ENCODE measurements at regions not wholly inside any gene's neighbourhood (a gene's known extent, or its start where the extent isn't known, plus 50 kb on each side); places are given as distances from the start of the nearest gene placed in this dataset.

DNA sequence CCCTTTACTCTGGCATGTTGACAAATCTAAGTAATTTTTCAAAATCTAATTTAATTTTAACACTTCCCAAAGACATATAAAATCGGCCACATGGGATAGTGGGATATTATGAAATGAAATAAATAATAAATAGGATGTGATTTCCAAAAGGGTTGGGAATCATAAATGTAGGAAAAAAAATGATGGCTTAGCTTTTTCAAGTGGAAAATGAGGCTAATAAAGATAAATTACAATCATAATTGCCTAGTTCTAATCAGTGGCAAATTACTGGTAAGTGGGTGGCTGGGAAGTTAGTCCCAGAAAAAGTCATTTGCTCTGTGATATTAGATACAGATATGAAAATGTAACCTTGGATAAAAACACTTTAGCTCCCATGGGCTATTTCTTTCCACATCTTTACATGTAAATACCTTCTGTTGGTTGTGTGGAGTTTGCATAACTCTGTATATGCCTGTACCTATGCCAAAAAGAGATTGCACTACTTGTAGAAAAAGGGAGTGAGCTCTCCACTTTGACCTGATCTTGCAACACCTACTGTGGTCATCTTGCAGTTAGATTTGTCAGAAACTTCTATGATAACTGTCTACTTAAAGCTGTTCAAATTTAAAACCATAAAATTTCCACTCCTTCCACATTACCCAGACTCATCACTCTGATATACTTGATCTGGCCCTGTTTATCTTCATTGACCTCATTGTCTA, 284.6 kb upstream of the KAZN start:
- H4K20me1 ChIP-seq (ENCODE audit: low read length) = no peaks in the 10 kb centered on the region
- H3K4me2 ChIP-seq (ENCODE audit: low read length) = no peak overlapping the region
- no peaks in the 10 kb centered on the region for H3K9me2 ChIP-seq (replicated peaks; ENCODE audit: low read length)
- no peaks in the 10 kb centered on the region for H3F3A ChIP-seq (ENCODE audit: low read length, unreplicated experiment)
- BruUV-seq (replicated peaks) = no TSS peak
- no peak overlapping the region for H3K4me3 ChIP-seq (ENCODE audit: low read length)
- H3K27me3 ChIP-seq (ENCODE audit: low read length) = no peaks in the 10 kb centered on the region
- no peak for DNase-seq
- ChIA-PET POLR2A (ENCODE audit: unreplicated experiment) (no interaction called here), CTCF (no interaction called here)
- intact Hi-C loops (cut with micrococcal nuclease) = no loop called here
- no peak for ATAC-seq
- TF ChIP-seq EZH2phosphoT487 (IDR thresholded peaks at IDR 0.05; ENCODE audit: borderline replicate concordance, low read length) (no peak), EZH2 (IDR thresholded peaks at IDR 0.05; ENCODE audit: low read length, unreplicated experiment) (no peak)
- TF ChIP-seq, protein P1, sequence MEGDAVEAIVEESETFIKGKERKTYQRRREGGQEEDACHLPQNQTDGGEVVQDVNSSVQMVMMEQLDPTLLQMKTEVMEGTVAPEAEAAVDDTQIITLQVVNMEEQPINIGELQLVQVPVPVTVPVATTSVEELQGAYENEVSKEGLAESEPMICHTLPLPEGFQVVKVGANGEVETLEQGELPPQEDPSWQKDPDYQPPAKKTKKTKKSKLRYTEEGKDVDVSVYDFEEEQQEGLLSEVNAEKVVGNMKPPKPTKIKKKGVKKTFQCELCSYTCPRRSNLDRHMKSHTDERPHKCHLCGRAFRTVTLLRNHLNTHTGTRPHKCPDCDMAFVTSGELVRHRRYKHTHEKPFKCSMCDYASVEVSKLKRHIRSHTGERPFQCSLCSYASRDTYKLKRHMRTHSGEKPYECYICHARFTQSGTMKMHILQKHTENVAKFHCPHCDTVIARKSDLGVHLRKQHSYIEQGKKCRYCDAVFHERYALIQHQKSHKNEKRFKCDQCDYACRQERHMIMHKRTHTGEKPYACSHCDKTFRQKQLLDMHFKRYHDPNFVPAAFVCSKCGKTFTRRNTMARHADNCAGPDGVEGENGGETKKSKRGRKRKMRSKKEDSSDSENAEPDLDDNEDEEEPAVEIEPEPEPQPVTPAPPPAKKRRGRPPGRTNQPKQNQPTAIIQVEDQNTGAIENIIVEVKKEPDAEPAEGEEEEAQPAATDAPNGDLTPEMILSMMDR (conservative IDR thresholded peaks at IDR 0.05; ENCODE audit: low read depth, low read length) = no peak
- no peak overlapping the region for H3K27ac ChIP-seq (ENCODE audit: low read length)
- H3K79me2 ChIP-seq (ENCODE audit: low read length) = no peaks in the 10 kb centered on the region
- no peaks in the 10 kb centered on the region for H3K4me1 ChIP-seq (ENCODE audit: insufficient read depth, low read length)
- no peak overlapping the region for H2AFZ ChIP-seq (ENCODE audit: low read length)
- H3K9me3 ChIP-seq (ENCODE audit: low read length) = no peaks in the 10 kb centered on the region
- no peak overlapping the region for H3K9ac ChIP-seq (ENCODE audit: low read length)
- no peaks in the 10 kb centered on the region for H3K36me3 ChIP-seq (ENCODE audit: low read depth, low read length)

DNA sequence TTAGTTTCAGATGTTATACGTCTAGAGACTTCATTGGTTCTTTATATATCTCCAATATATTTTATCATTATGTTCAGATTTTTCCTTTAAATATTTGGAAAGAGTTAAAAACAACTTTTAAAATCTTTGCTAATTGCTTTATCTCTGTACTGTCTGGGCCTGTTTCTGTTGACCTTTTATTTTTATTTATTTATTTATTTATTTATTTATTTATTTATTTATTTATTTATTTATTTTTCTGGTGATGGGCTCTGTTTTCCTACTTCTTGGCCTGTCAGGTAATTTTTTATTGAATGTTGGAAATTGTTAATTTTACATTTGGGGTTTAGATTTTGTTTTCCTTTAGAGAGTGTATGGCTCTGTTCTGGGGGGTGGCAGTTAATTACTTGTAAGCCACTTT, 279.7 kb upstream of the KAZN start:
- Histone ChIP-seq H3K27ac (ENCODE audit: low read length) (0 out of 2 replicates have a peak overlapping the region, but pooled peaks have one; percentile 52), H3K4me1 (ENCODE audit: insufficient read depth, low read length) (peaks cover 28% of the 10 kb centered on the region), H3K9me2 (replicated peaks; ENCODE audit: low read length) (no peaks in the 10 kb centered on the region), H2AFZ (ENCODE audit: low read length) (no peak overlapping the region), H3K9ac (ENCODE audit: low read length) (no peak overlapping the region), H4K20me1 (ENCODE audit: low read length) (no peaks in the 10 kb centered on the region), H3K36me3 (ENCODE audit: low read depth, low read length) (no peaks in the 10 kb centered on the region), H3K9me3 (ENCODE audit: low read length) (no peaks in the 10 kb centered on the region), H3K27me3 (ENCODE audit: low read length) (no peaks in the 10 kb centered on the region), H3K79me2 (ENCODE audit: low read length) (no peaks in the 10 kb centered on the region), H3K4me2 (ENCODE audit: low read length) (peak overlapping the region; percentile 50; the same call in 1 of the 2 replicates), H3F3A (ENCODE audit: low read length, unreplicated experiment) (peaks cover 5% of the 10 kb centered on the region), H3K4me3 (ENCODE audit: low read length) (no peak overlapping the region)
- ATAC-seq = no peak
- BruUV-seq (replicated peaks) = no TSS peak
- intact Hi-C loops (cut with micrococcal nuclease) = no loop called here
- no peak for DNase-seq
- POLR2A ChIA-PET (ENCODE audit: unreplicated experiment) = no interaction called here
- TF ChIP-seq, protein P1 (conservative IDR thresholded peaks at IDR 0.05; ENCODE audit: low read depth, low read length) = no peak
- TF ChIP-seq EZH2phosphoT487 (IDR thresholded peaks at IDR 0.05; ENCODE audit: borderline replicate concordance, low read length) (no peak), EZH2 (IDR thresholded peaks at IDR 0.05; ENCODE audit: low read length, unreplicated experiment) (no peak)
- CTCF ChIA-PET = no interaction called here

DNA sequence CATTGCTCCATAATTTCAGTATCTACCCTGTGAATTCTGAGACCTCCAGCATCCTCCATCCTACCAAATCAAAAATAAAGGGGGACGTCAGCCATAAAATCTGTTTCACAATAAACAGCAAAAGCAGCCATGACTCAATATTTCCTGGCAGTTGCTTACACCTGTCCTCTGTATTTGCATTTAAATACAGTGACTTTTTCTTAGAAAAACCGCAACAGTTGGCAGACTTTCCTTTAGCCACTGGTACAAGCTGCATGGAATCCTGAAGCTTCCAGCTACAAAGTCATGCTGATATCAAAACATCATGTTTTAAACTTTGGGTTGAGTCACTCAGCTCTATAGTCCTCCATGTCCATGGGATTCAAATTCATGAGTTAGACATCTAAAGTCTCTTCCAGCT, 278.0 kb upstream of the KAZN start:
- CTCF ChIA-PET = interaction anchor here (0.6 kb wide), 1 partner anchor 66 kb away, joined by 9 read pairs; no protein-coding TSS in a partner anchor
- no peaks in the 10 kb centered on the region for H3K79me2 ChIP-seq (ENCODE audit: low read length)
- TF ChIP-seq, protein P1 (conservative IDR thresholded peaks at IDR 0.05; ENCODE audit: low read depth, low read length) = no peak
- TF ChIP-seq EZH2phosphoT487 (IDR thresholded peaks at IDR 0.05; ENCODE audit: borderline replicate concordance, low read length) (no peak), EZH2 (IDR thresholded peaks at IDR 0.05; ENCODE audit: low read length, unreplicated experiment) (no peak)
- peaks cover 28% of the 10 kb centered on the region for H3K4me1 ChIP-seq (ENCODE audit: insufficient read depth, low read length)
- DNase-seq (peak; percentile 95), ATAC-seq (peak; percentile 85)
- H3K27me3 ChIP-seq (ENCODE audit: low read length) = no peaks in the 10 kb centered on the region
- no peaks in the 10 kb centered on the region for H4K20me1 ChIP-seq (ENCODE audit: low read length)
- no peaks in the 10 kb centered on the region for H3K36me3 ChIP-seq (ENCODE audit: low read depth, low read length)
- peak overlapping the region; percentile 35 for H3K27ac ChIP-seq (ENCODE audit: low read length)
- H3K4me2 ChIP-seq (ENCODE audit: low read length) = no peak overlapping the region
- POLR2A ChIA-PET (ENCODE audit: unreplicated experiment) = interaction anchor here (0.6 kb wide), 1 partner anchor 1022 kb away, joined by 4 read pairs; no protein-coding TSS in a partner anchor
- no peak overlapping the region for H2AFZ ChIP-seq (ENCODE audit: low read length)
- H3K4me3 ChIP-seq (ENCODE audit: low read length) = no peak overlapping the region
- intact Hi-C loops (cut with micrococcal nuclease) = loop anchor here (1.0 kb wide), 1 partner anchor 166 kb away; no protein-coding TSS in a partner anchor
- no TSS peak for BruUV-seq (replicated peaks)
- H3K9me3 ChIP-seq (ENCODE audit: low read length) = no peaks in the 10 kb centered on the region
- H3K9ac ChIP-seq (ENCODE audit: low read length) = no peak overlapping the region
- peaks cover 5% of the 10 kb centered on the region for H3F3A ChIP-seq (ENCODE audit: low read length, unreplicated experiment)
- H3K9me2 ChIP-seq (replicated peaks; ENCODE audit: low read length) = no peaks in the 10 kb centered on the region
